PC-9 (cell line): ENCODE measurements at regions not wholly inside any gene's neighbourhood (a gene's known extent, or its start where the extent isn't known, plus 50 kb on each side); places are given as distances from the start of the nearest gene placed in this dataset.

Experiments used
- BruUV-seq: library from RNA; stranded (reverse); fragments of 400-500 nt; replicated peaks from 2 replicates; lab custom pipeline; 2021; lab: Mats Ljungman, UMichigan
- CTCF ChIA-PET: fragments of 300-600 bp; sonication (Branson Sonifier 250); formaldehyde crosslinking; loops from one replicate; lab custom pipeline; 2022; ENCODE audit warnings: antibody characterized with exemption; lab: Charles Lee
- POLR2A ChIA-PET: fragments of 300-600 bp; sonication (Branson Sonifier 250); formaldehyde crosslinking; loops from one replicate; lab custom pipeline; 2022; ENCODE audit warnings: antibody characterized with exemption; ENCODE audit not compliant: unreplicated experiment; lab: Charles Lee
- DNase-seq, 2 experiments: peaks; one replicate each; pipeline versions ENCODE4 v3.0.0 to v3.0.0-alpha.2; 2015 to 2022; ENCODE audit warnings: mixed read lengths in 1 of 2
- H2AFZ ChIP-seq: fragments of 200-600 bp; sonication (generic); 2 replicates; pipeline ENCODE4 v1.8.1; 2017; ENCODE audit warnings: antibody characterized with exemption
- H3F3A ChIP-seq: fragments of 200-600 bp; sonication (generic); 2 replicates; pipeline ENCODE4 v1.8.1; 2017; ENCODE audit warnings: antibody characterized with exemption, mild to moderate bottlenecking, low read depth; ENCODE audit not compliant: insufficient read depth
- H3K27ac ChIP-seq: fragments of 200-600 bp; sonication (generic); 2 replicates; pipeline ENCODE4 v1.6.1; 2016; ENCODE audit warnings: mixed run types
- H3K27me3 ChIP-seq: fragments of 200-600 bp; sonication (generic); 2 replicates; pipeline ENCODE4 v1.6.1; 2016; ENCODE audit warnings: low read depth, mixed run types; ENCODE audit not compliant: insufficient read depth
- H3K36me3 ChIP-seq: fragments of 200-600 bp; sonication (generic); 2 replicates; pipeline ENCODE4 v1.6.1; 2016; ENCODE audit warnings: low read depth, mixed run types
- H3K4me1 ChIP-seq: fragments of 200-600 bp; sonication (generic); replicated peaks from 2 replicates; pipeline ENCODE4 v1.6.1; 2016; ENCODE audit warnings: mixed run types; ENCODE audit not compliant: insufficient read depth
- H3K4me2 ChIP-seq: fragments of 200-600 bp; sonication (generic); 2 replicates; pipeline ENCODE4 v1.6.1; 2017; ENCODE audit warnings: mixed run types
- H3K4me3 ChIP-seq: fragments of 200-600 bp; sonication (generic); 2 replicates; pipeline ENCODE4 v1.6.1; 2016; ENCODE audit warnings: mixed run types
- H3K79me2 ChIP-seq: fragments of 200-600 bp; sonication (generic); 2 replicates; pipeline ENCODE4 v1.6.1; 2017; ENCODE audit warnings: low read depth, mixed run types
- H3K9me2 ChIP-seq: fragments of 200-600 bp; sonication (generic); 2 replicates; pipeline ENCODE4 v1.8.1; 2017; ENCODE audit warnings: mild to moderate bottlenecking; ENCODE audit not compliant: insufficient read depth
- H3K9me3 ChIP-seq: fragments of 200-600 bp; sonication (generic); 2 replicates; pipeline ENCODE4 v1.8.1; 2016; ENCODE audit warnings: low read depth; ENCODE audit not compliant: insufficient read depth
- H4K20me1 ChIP-seq: fragments of 200-600 bp; sonication (generic); 2 replicates; pipeline ENCODE4 v1.8.1; 2017; ENCODE audit not compliant: insufficient read depth
- CTCF ChIP-seq: fragments of 200-600 bp; sonication (generic); conservative IDR thresholded peaks from 2 replicates; pipeline ENCODE4 v1.6.1; 2017; ENCODE audit warnings: mixed run types, antibody characterized with exemption, mild to moderate bottlenecking, moderate library complexity
- EZH2 ChIP-seq: fragments of 200-600 bp; sonication (generic); IDR thresholded peaks from 2 replicates; pipeline ENCODE4 v1.8.0; 2017; ENCODE audit warnings: antibody characterized with exemption, low read depth
- intact Hi-C: fragments of 100-400 bp; cut with micrococcal nuclease; formaldehyde crosslinking; loops from one replicate; pipeline ENCODE4 v1.10.0; 2022; ENCODE audit not compliant: unreplicated experiment

- intact Hi-C loops, result no loop called here
- no peak for DNase-seq
- H3K4me3 ChIP-seq, result no peak overlapping the region
- H2AFZ ChIP-seq, result no peak overlapping the region
- BruUV-seq, result no TSS peak
- no peaks in the 10 kb centered on the region for H4K20me1 ChIP-seq
- H3K9me3 ChIP-seq, result no peaks in the 10 kb centered on the region
- H3K27ac ChIP-seq, result no peak overlapping the region
- H3F3A ChIP-seq, result no peaks in the 10 kb centered on the region
- no peaks in the 10 kb centered on the region for H3K36me3 ChIP-seq
- POLR2A ChIA-PET, result no interaction called here
- H3K79me2 ChIP-seq, result no peaks in the 10 kb centered on the region
- H3K4me2 ChIP-seq, result no peak overlapping the region
- CTCF ChIA-PET, result no interaction called here
- H3K4me1 ChIP-seq, result no peaks in the 10 kb centered on the region
- TF ChIP-seq EZH2 (no peak), CTCF (no peak)
- peaks cover 4% of the 10 kb centered on the region; the same call in 1 of the 2 replicates for H3K9me2 ChIP-seq
- H3K27me3 ChIP-seq, result no peaks in the 10 kb centered on the region
These were observed 1176.4 kb upstream of the CDH18 start for GRCh38 chr5:21164425-21164824.

- H3K27me3 ChIP-seq, result no peaks in the 10 kb centered on the region
- H3K9me2 ChIP-seq, result peaks cover 4% of the 10 kb centered on the region; the same call in 1 of the 2 replicates
- H3K4me3 ChIP-seq, result no peak overlapping the region
- TF ChIP-seq CTCF (no peak), EZH2 (no peak)
- ChIA-PET POLR2A (interaction anchor here (0.6 kb wide), 1 partner anchor 52 kb away, joined by 3 read pairs; no protein-coding TSS in a partner anchor), CTCF (interaction anchor here (0.6 to 0.7 kb wide), 2 partner anchors 25 to 165 kb away, joined by 3 to 5 read pairs; no protein-coding TSS in a partner anchor)
- H3F3A ChIP-seq, result no peaks in the 10 kb centered on the region
- H2AFZ ChIP-seq, result peak overlapping the region; percentile 59; the same call in 1 of the 2 replicates
- 0 out of 2 replicates have a peak, but pooled peaks cover under 1% of the 10 kb centered on the region for H3K9me3 ChIP-seq
- H3K79me2 ChIP-seq, result no peaks in the 10 kb centered on the region
- no peak for DNase-seq
- H4K20me1 ChIP-seq, result no peaks in the 10 kb centered on the region
- intact Hi-C loops, result no loop called here
- no peak overlapping the region for H3K4me2 ChIP-seq
- H3K27ac ChIP-seq, result no peak overlapping the region
- BruUV-seq, result no TSS peak
- H3K4me1 ChIP-seq, result no peaks in the 10 kb centered on the region
- H3K36me3 ChIP-seq, result no peaks in the 10 kb centered on the region
These were observed 1171.6 kb upstream of the CDH18 start for GRCh38 chr5:21159510-21160059.

GRCh38 chr5:21154526-21154925 is 1166.5 kb upstream of the CDH18 start:
- H3K79me2 ChIP-seq, result no peaks in the 10 kb centered on the region
- POLR2A ChIA-PET, result no interaction called here
- H2AFZ ChIP-seq, result no peak overlapping the region
- H3K4me1 ChIP-seq, result peaks cover 14% of the 10 kb centered on the region
- H3K27me3 ChIP-seq, result no peaks in the 10 kb centered on the region
- TF ChIP-seq EZH2, result no peak
- TF ChIP-seq CTCF, result no peak
- no peak for DNase-seq
- 0 out of 2 replicates have a peak, but pooled peaks cover 7% of the 10 kb centered on the region for H3K9me3 ChIP-seq
- H3K27ac ChIP-seq, result no peak overlapping the region
- H3F3A ChIP-seq, result peaks cover 18% of the 10 kb centered on the region
- H4K20me1 ChIP-seq, result no peaks in the 10 kb centered on the region
- no peak overlapping the region for H3K4me3 ChIP-seq
- CTCF ChIA-PET, result no interaction called here
- intact Hi-C loops, result no loop called here
- no TSS peak for BruUV-seq
- no peaks in the 10 kb centered on the region for H3K9me2 ChIP-seq
- H3K4me2 ChIP-seq, result no peak overlapping the region
- H3K36me3 ChIP-seq, result no peaks in the 10 kb centered on the region
